Fibroblast of the aortic adventitia (primary cell): ENCODE measurements at regions not wholly inside any gene's neighbourhood (a gene's known extent, or its start where the extent isn't known, plus 50 kb on each side); places are given as distances from the start of the nearest gene placed in this dataset.
A peak's percentile ranks its signal among the peaks of the same experiment; 100 is the strongest.

ENCODE experiments used
- DNase-seq: peaks from one replicate; pipeline ENCODE4 v3.0.0-alpha.2; 2010; ENCODE audit warnings: low read depth
- H3K4me3 ChIP-seq: 2 replicates; pipeline ENCODE4 v1.5.1; 2011; ENCODE audit warnings: low read depth, mild to moderate bottlenecking, control low read depth, low read length, moderate library complexity
- CTCF ChIP-seq: IDR thresholded peaks from 2 replicates; pipeline ENCODE4 v1.5.1; 2011; ENCODE audit warnings: mild to moderate bottlenecking, low read length, control low read depth, inconsistent platforms; ENCODE audit not compliant: insufficient read depth

DNA sequence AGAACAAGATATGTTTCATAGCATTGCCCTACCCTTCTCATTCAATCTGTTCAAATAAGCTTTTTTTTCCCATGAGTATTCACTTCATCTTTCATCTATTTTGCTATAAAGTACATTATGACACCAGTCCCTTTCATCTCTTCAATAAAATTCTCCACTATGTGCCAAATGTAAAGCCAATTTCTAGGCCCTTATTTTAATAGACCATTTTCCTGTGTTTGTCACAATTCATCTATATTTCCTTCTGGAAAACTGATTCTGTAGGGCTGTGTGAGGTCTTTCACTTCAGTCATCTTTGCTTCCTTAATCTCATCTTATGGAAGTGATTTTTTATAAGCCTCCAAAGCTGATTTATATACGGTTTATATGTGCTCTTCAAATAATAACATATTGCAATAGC is 992.4 kb upstream of the EYS start:
- no peak overlapping the region for H3K4me3 ChIP-seq
- no peak for TF ChIP-seq CTCF
- no peak for DNase-seq

GRCh38 chr6:66689608-66690007 is 982.6 kb upstream of the EYS start:
- no peak for TF ChIP-seq CTCF
- no peak for DNase-seq
- no peak overlapping the region for H3K4me3 ChIP-seq

DNA sequence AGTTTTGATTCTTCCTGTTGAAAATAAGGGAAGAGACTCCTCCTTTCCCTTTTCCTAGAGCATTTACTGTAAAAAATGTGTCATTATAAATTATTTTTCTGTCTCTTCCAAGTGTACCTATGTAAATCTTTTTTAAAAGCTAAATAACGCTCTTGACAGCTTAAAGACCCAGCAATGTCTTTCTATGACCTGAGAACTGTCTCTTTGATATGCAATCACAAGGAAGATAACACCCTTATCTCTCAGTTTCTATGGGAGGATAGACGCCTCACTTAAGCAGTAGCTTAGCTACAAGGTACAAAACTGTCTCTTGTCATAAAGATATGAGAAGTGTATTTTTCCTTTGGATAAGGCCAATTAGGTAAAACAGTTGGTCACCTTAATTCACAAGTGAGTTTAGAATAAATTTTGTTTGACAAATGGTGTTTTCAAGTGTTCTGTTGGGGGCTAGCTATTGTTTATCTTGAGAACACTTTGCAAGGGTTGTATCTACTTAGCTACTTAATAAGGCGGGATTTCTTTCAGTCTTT is 980.6 kb upstream of the EYS start:
- no peak overlapping the region for H3K4me3 ChIP-seq
- no peak for TF ChIP-seq CTCF
- no peak for DNase-seq

DNA sequence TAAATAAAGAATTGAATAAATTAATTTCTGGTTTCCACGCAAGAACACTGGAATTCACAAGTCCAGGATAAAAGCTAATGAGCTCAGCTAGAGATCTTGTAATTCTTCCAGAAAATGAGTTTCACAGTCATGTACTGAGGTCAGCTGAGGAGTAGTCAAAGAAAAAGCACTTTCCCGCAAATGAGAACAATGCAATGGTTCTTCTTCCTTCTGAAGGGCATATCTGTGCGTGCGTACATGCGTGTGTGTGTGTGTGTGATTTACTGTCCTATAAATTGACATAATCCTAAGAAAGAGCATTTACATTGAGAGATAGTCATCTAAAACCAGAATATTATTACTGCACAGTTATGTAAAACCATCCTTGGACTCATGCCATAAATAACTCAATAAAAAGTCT is 968.9 kb upstream of the EYS start:
- H3K4me3 ChIP-seq: no peak overlapping the region
- no peak for DNase-seq
- TF ChIP-seq CTCF: no peak

- no peak overlapping the region for H3K4me3 ChIP-seq
- DNase-seq: no peak
- TF ChIP-seq CTCF: no peak
Observed at GRCh38 chr6:66664112-66664511, 957.1 kb upstream of the EYS start.

DNA sequence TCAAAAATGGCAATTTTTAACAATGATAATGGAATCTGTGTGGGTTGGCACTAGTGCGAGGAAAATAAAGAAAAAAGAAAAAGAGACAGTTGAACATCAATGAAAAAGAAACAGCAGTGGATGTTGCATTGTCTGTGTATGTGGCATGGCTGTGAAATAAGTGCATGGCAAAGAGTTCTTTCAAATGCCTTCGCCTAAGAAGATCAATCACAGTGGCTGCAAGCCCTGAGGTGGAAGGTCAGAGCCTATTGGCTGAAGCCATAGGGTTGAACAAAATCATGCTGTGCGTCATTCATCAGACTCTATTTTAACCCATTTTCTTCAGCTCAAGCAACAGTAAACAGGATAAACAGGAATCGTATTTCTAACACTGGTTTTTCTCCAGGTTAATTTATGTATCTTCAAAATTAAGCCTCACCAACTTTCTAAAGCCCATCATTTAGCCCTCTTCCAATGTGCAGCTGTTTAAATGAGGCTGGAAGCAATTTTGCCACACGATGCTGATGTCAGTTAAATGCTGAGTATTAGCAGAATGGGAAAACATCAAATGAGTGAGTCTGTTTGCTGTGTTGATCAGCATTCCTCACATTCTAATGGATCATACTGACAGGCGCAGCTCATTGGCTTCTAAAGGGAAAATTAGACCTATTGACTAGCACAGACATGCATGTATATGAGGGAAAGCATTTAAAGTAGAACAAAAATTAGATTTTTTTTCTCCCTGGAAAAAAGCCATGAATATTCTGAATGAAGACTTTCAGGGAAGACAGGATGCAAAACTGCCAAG is 955.9 kb upstream of the EYS start:
- no peak overlapping the region for H3K4me3 ChIP-seq
- no peak for DNase-seq
- TF ChIP-seq CTCF: no peak

DNA sequence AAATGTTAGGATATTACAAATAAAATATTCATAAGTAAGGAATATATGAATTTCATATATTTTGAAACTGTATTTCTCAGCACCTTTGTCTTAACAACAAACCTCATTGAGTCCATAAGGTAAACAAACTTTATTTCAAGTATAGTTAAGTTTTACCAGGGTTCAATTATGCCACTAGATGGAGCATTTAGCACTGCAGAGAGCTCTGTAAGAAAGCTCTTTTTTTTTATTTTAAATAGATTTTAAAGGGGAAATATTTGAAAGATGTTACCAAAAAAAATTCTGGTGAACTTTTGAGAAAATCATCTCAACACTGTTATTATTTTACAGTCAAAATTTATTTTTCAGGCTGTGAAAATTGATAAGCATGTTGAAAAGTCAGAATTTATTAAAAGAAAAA is 955.2 kb upstream of the EYS start:
- DNase-seq: peak; percentile 36
- peak; percentile 46 for TF ChIP-seq CTCF
- no peak overlapping the region for H3K4me3 ChIP-seq
